ENCODE measurements at regions not wholly inside any gene's neighbourhood (a gene's known extent, or its start where the extent isn't known, plus 50 kb on each side); places are given as distances from the start of the nearest gene placed in this dataset.

DNA sequence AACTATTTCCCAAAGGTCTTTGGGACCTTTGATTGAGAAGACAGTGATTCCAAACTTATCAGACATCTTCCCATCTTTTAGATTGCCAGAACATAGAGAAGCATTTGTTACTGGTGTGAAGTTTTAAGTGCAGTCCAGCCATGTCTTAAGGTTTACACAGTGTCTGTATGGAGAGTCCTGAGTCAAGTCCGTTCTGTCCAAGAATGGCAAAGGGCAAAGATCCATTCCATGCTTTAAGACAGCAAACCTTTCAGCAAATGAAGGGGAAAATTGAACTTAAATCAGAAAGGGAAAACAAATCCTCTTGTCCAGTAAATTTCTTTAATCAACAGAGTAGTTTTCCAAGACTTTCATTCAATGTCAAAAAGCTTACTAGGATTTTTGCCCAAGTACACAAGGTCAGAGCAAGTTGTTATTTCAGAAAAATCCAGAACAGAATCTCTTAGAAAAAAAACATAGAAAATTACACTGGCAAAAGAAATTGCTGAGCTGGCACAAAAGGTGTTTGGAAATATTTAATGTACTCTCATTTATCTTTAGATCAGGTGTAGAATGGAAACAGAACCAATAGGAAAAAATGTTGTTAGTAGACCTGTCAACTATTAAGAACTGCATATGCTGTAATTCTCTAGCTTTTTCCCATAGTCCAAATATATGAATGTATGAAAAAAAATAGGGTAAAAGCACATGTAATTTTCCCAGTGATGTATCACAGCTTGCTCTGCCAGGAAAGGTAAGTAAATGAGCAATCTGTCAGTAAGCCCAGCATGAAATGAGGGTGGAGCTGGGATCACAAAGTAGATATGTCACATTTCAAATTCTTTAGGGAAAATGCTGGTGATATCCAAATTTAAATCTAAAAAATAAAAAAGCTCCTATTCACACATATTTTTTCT is 1099.9 kb downstream of the TUSC7 start:
- no peaks in the 10 kb centered on the region for H3K27me3 ChIP-seq (replicated peaks in 1 of 4; ENCODE audit: control insufficient read depth in 3 of 4, extremely low read depth in 1 of 4, insufficient read depth in 3 of 4, low read length in 3 of 4)
- no peak overlapping the region for H3K4me3 ChIP-seq (ENCODE audit: extremely low read depth in 1 of 4, insufficient read depth in 2 of 4, low read depth in 3 of 4, low read length in 4 of 4)
- no peak overlapping the region for H3K56ac ChIP-seq (replicated peaks; ENCODE audit: insufficient read length, low read depth, low read length)
- FAIRE-seq (no peak), DNase-seq (ENCODE audit: low read depth in 1 of 2, low spot score in 2 of 2) (no peak)
- H4K8ac ChIP-seq (ENCODE audit: extremely low read depth, insufficient read depth, low read length), result no peak overlapping the region
- H3K36me3 ChIP-seq (ENCODE audit: control insufficient read depth in 2 of 4, insufficient read depth in 4 of 4, low read length in 3 of 4), result no peaks in the 10 kb centered on the region
- no peaks in the 10 kb centered on the region for H4K20me1 ChIP-seq (replicated peaks in 1 of 2; ENCODE audit: control insufficient read depth in 1 of 2, insufficient read depth in 2 of 2, low read length in 2 of 2)
- no peak for TF ChIP-seq SAP30 (IDR thresholded peaks at IDR 0.05; ENCODE audit: insufficient read depth, insufficient replicate concordance, low read length)
- TF ChIP-seq MAFK (IDR thresholded peaks at IDR 0.05; ENCODE audit: low read depth, low read length), result peak; percentile 83
- H2AK5ac ChIP-seq (ENCODE audit: low read depth, low read length), result no peak overlapping the region
- POLR2A ChIA-PET (ENCODE audit: partially characterized antibody), result no interaction called here
- H4K5ac ChIP-seq (ENCODE audit: insufficient read length, low read depth, low read length), result no peak overlapping the region
- no peak overlapping the region for H3K4me2 ChIP-seq (ENCODE audit: insufficient read depth in 1 of 2, low read depth in 2 of 2, low read length in 2 of 2)
- H2BK5ac ChIP-seq (ENCODE audit: low read depth, low read length), result no peak overlapping the region
- no peak overlapping the region for H3K27ac ChIP-seq (ENCODE audit: low read depth, low read length)
- no peaks in the 10 kb centered on the region for H3K79me2 ChIP-seq (ENCODE audit: control insufficient read depth in 1 of 2, insufficient read depth in 2 of 2, low read length in 2 of 2)
- H3K4ac ChIP-seq (replicated peaks; ENCODE audit: insufficient read length, low read depth, low read length), result no peak overlapping the region
- H2BK120ac ChIP-seq (replicated peaks; ENCODE audit: low read depth, low read length), result no peak overlapping the region
- H3K18ac ChIP-seq (ENCODE audit: extremely low read depth, low read length), result no peak overlapping the region
- CTCF ChIA-PET (ENCODE audit: partially characterized antibody), result no interaction called here
- H3K79me1 ChIP-seq (ENCODE audit: low read depth, low read length), result no peaks in the 10 kb centered on the region
- no peak overlapping the region for H2AFZ ChIP-seq (ENCODE audit: low read length)
- H2BK12ac ChIP-seq (ENCODE audit: low read depth, low read length), result no peak overlapping the region
- no peak overlapping the region for H3K23ac ChIP-seq (ENCODE audit: insufficient read length)
- H3K9ac ChIP-seq (replicated peaks in 1 of 4; ENCODE audit: extremely low read depth in 1 of 4, low read depth in 3 of 4, low read length in 3 of 4), result no peak overlapping the region
- H3K14ac ChIP-seq (ENCODE audit: insufficient read length), result no peak overlapping the region
- no peak overlapping the region for H2BK15ac ChIP-seq (ENCODE audit: low read length)
- H3K9me3 ChIP-seq (ENCODE audit: insufficient read depth in 2 of 2, low read depth in 1 of 2, low read length in 1 of 2), result no peaks in the 10 kb centered on the region
- no peak overlapping the region for H4K91ac ChIP-seq (replicated peaks; ENCODE audit: insufficient read length, low read length)
- WGBS, 2 experiments (ENCODE audit: extremely low coverage in 1 of 2, insufficient coverage in 1 of 2, insufficient read length in 1 of 2, insufficient replicate concordance in 2 of 2, low coverage in 1 of 2, low lambda C conversion rate in 2 of 2, missing lambda C conversion rate in 1 of 2), result 92% methylated on average over 1 of the region's 1 CpG; no CpG with 5 or more reads in 1 of the 2 experiments
- H3K23me2 ChIP-seq (ENCODE audit: low read depth, low read length), result no peaks in the 10 kb centered on the region
- H2BK20ac ChIP-seq (ENCODE audit: low read length), result no peak overlapping the region
- no peaks in the 10 kb centered on the region for H3K4me1 ChIP-seq (replicated peaks in 1 of 4; ENCODE audit: control insufficient read depth in 3 of 4, insufficient read depth in 4 of 4, low read length in 3 of 4)
